Spleen (tissue), 7 donors: ENCODE measurements at regions not wholly inside any gene's neighbourhood (a gene's known extent, or its start where the extent isn't known, plus 50 kb on each side); places are given as distances from the start of the nearest gene placed in this dataset.

Experiments
- CTCF ChIP-seq, 11 experiments: fragments of 200-600 bp in 7 of 11; fragments of 450-650 bp in 4 of 11; sonication (generic) in 4 of 11; IDR thresholded peaks in 8 of 11; conservative IDR thresholded peaks in 3 of 11; 1 replicate in 7 of 11; 2 replicates in 4 of 11; pipeline versions ENCODE4 v1.4.0 to v1.8.0; 2016 to 2021; ENCODE audit warnings: antibody characterized with exemption in 11 of 11, inconsistent platforms in 4 of 11, mild to moderate bottlenecking in 1 of 11
- POLR2A ChIP-seq, 3 donors: fragments of 450-650 bp; IDR thresholded peaks; one replicate each; pipeline ENCODE4 v1.5.1; 2017; ENCODE audit warnings: antibody characterized with exemption in 3 of 3, mild to moderate bottlenecking in 1 of 3
- POLR2AphosphoS5 ChIP-seq, 3 donors: sonication (generic); formaldehyde crosslinking; IDR thresholded peaks; one replicate each; pipeline ENCODE4 v1.5.1; 2017; ENCODE audit warnings: antibody characterized with exemption in 3 of 3
- donor health status: DM: no; HTN: no; CAD: no; lungs with moderate emphysema.
- donor health status: DM: no; HTN: no; CAD: no.
- donor health status: DM: no; HTN: no; CAD: no.

- no peak for TF ChIP-seq CTCF (IDR thresholded peaks at IDR 0.05 in 8 of 11, conservative IDR thresholded peaks at IDR 0.05 in 3 of 11)
- no peak for TF ChIP-seq POLR2A (IDR thresholded peaks at IDR 0.05)
- no peak for TF ChIP-seq POLR2AphosphoS5 (IDR thresholded peaks at IDR 0.05)
Observed at GRCh38 chr2:121008975-121009374, 273.3 kb downstream of the GLI2 start.
